ENCODE measurements at regions not wholly inside any gene's neighbourhood (a gene's known extent, or its start where the extent isn't known, plus 50 kb on each side); places are given as distances from the start of the nearest gene placed in this dataset.

DNA sequence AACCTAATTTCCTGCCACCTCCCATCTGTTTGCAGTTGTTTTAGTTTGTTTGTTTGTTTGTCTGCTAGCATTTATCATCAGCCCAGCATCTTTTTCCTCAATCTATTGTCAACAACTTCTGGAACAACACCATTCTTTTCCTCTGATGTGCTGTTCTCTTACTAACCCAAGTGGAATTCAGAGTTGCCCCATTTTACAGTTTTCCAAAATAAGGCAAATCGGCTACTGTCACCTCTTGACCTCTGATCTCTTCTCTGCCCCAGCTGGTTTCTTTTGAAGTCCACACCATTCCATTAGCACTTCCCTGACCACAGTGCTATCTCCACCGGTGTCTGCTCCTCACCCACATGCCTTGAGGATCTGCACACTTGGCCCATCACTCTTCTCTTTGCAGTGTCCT, 102.4 kb downstream of the EFNB2 start:
- H3K4me3 ChIP-seq (ENCODE audit: control insufficient read depth, low read depth, low read length): no peak overlapping the region
- DNase-seq (ENCODE audit: low read depth): no peak
- TF ChIP-seq, protein P1, sequence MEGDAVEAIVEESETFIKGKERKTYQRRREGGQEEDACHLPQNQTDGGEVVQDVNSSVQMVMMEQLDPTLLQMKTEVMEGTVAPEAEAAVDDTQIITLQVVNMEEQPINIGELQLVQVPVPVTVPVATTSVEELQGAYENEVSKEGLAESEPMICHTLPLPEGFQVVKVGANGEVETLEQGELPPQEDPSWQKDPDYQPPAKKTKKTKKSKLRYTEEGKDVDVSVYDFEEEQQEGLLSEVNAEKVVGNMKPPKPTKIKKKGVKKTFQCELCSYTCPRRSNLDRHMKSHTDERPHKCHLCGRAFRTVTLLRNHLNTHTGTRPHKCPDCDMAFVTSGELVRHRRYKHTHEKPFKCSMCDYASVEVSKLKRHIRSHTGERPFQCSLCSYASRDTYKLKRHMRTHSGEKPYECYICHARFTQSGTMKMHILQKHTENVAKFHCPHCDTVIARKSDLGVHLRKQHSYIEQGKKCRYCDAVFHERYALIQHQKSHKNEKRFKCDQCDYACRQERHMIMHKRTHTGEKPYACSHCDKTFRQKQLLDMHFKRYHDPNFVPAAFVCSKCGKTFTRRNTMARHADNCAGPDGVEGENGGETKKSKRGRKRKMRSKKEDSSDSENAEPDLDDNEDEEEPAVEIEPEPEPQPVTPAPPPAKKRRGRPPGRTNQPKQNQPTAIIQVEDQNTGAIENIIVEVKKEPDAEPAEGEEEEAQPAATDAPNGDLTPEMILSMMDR (IDR thresholded peaks at IDR 0.05; ENCODE audit: control insufficient read depth, insufficient read depth, low read depth, low read length, missing control alignments): no peak

DNA sequence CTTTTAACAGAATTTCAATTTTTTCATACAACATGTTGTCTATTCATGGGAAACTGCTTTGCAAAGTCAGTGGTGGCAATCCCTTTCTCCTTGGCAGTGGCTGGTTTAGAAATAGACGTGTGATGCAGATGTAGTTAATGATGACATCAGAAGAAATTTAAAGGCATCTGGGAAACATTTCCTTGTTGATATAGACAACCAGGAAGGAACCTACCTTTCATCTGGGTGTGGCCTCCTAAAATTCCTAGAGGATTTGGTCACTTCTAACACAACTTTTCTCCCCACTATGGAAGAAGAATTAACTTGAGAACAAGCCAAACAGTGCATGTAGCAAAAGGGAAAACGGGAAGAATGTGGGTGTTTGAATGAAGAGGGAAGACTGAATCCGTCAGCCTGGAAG, 102.8 kb downstream of the EFNB2 start:
- no peak overlapping the region for H3K4me3 ChIP-seq (ENCODE audit: control insufficient read depth, low read depth, low read length)
- DNase-seq (ENCODE audit: low read depth): no peak
- TF ChIP-seq, protein P1 (IDR thresholded peaks at IDR 0.05; ENCODE audit: control insufficient read depth, insufficient read depth, low read depth, low read length, missing control alignments): no peak

DNA sequence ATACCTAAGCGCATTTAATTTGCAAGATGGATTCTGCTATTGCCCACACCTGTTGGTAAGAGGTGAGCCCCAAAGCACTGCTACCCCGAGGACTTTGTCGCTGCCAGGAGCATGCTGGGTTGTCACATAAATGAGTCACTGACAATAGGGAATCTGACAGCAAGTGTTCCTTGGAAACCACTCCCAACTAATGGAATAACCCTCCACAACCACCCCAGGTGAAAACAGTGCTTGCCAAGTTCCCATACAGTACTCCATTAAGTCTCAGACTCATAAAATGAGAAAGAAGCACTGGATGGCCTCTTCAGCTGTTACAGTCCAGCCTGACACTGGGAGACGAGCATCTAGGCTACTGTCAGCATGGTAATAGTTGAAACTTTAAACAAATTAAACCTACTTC, 108.6 kb downstream of the EFNB2 start:
- TF ChIP-seq, protein P1 (IDR thresholded peaks at IDR 0.05; ENCODE audit: control insufficient read depth, insufficient read depth, low read depth, low read length, missing control alignments): no peak
- no peak overlapping the region for H3K4me3 ChIP-seq (ENCODE audit: control insufficient read depth, low read depth, low read length)
- no peak for DNase-seq (ENCODE audit: low read depth)

DNA sequence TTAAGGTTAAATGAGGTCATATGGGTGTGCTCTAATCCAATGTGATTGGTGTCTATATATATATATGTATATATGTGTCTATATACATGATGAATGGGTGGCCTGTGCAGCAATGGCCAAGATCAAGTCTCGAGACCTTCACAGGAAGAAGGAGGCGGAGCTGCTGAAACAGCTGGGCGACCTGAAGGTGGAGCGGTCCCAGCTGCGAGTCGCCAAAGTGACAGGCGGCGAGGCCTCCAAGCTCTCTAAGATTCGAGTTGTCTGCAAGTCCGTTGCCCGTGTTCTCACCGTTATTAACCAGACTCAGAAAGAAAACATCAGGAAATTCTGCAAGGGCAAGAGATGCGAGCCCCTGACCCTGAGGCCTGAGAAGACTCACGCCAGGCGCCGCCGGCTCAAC, 109.8 kb downstream of the EFNB2 start:
- DNase-seq (ENCODE audit: low read depth): no peak
- TF ChIP-seq, protein P1 (IDR thresholded peaks at IDR 0.05; ENCODE audit: control insufficient read depth, insufficient read depth, low read depth, low read length, missing control alignments): no peak
- H3K4me3 ChIP-seq (ENCODE audit: control insufficient read depth, low read depth, low read length): no peak overlapping the region

GRCh38 chr13:106424805-106425204, 110.7 kb downstream of the EFNB2 start:
- no peak for DNase-seq (ENCODE audit: low read depth)
- TF ChIP-seq, protein P1 (IDR thresholded peaks at IDR 0.05; ENCODE audit: control insufficient read depth, insufficient read depth, low read depth, low read length, missing control alignments): no peak
- H3K4me3 ChIP-seq (ENCODE audit: control insufficient read depth, low read depth, low read length): no peak overlapping the region

- DNase-seq (ENCODE audit: low read depth): no peak
- H3K4me3 ChIP-seq (ENCODE audit: control insufficient read depth, low read depth, low read length): no peak overlapping the region
- TF ChIP-seq, protein P1 (IDR thresholded peaks at IDR 0.05; ENCODE audit: control insufficient read depth, insufficient read depth, low read depth, low read length, missing control alignments): no peak
Observed at GRCh38 chr13:106423530-106423929, 111.9 kb downstream of the EFNB2 start.

GRCh38 chr13:106418556-106418955, 116.9 kb downstream of the EFNB2 start:
- H3K4me3 ChIP-seq (ENCODE audit: control insufficient read depth, low read depth, low read length): no peak overlapping the region
- DNase-seq (ENCODE audit: low read depth): peak; percentile 91

More at GRCh38 chr13:106418556-106418955, 116.9 kb downstream of the EFNB2 start:
- TF ChIP-seq, protein P1 (IDR thresholded peaks at IDR 0.05; ENCODE audit: control insufficient read depth, insufficient read depth, low read depth, low read length, missing control alignments): no peak

Measured in AG09309 (cell line).